A673 (cell line): ENCODE measurements at regions not wholly inside any gene's neighbourhood (a gene's known extent, or its start where the extent isn't known, plus 50 kb on each side); places are given as distances from the start of the nearest gene placed in this dataset.

Experiments used
- BruUV-seq: library from RNA; stranded (reverse); fragments of 400-500 nt; replicated peaks from 2 replicates; lab custom pipeline; 2021; lab: Mats Ljungman, UMichigan
- CTCF ChIA-PET: fragments of 300-600 bp; sonication (Branson Sonifier 250); formaldehyde crosslinking; loops from one replicate; lab custom pipeline; 2022; ENCODE audit warnings: antibody characterized with exemption; lab: Charles Lee
- POLR2A ChIA-PET: fragments of 300-600 bp; sonication (Branson Sonifier 250); formaldehyde crosslinking; loops from one replicate; lab custom pipeline; 2022; ENCODE audit warnings: antibody characterized with exemption; ENCODE audit not compliant: low non-redundant PET; lab: Charles Lee
- DNase-seq: peaks from one replicate; pipeline ENCODE4 v3.0.0-alpha.2; 2015; ENCODE audit warnings: low spot score
- H3K27ac ChIP-seq: fragments of 200-600 bp; sonication (generic); 2 replicates; pipeline ENCODE4 v1.5.1; 2016; ENCODE audit warnings: mixed run types, low read depth, mild to moderate bottlenecking, mixed read lengths, antibody characterized with exemption, low read length; ENCODE audit not compliant: poor library complexity, severe bottlenecking
- H3K27me3 ChIP-seq: fragments of 200-600 bp; sonication (generic); replicated peaks from 2 replicates; pipeline ENCODE4 v1.6.1; 2017; ENCODE audit warnings: mixed run types, low read depth, mild to moderate bottlenecking, mixed read lengths, antibody characterized with exemption, low read length; ENCODE audit not compliant: insufficient read depth, poor library complexity
- H3K36me3 ChIP-seq: fragments of 200-600 bp; sonication (generic); 2 replicates; pipeline ENCODE4 v1.6.1; 2016; ENCODE audit warnings: mixed run types, mild to moderate bottlenecking, mixed read lengths, antibody characterized with exemption, low read length; ENCODE audit not compliant: insufficient read depth, poor library complexity, severe bottlenecking
- H3K4me1 ChIP-seq: fragments of 200-600 bp; sonication (generic); 2 replicates; pipeline ENCODE4 v1.6.1; 2017; ENCODE audit warnings: mixed run types, mild to moderate bottlenecking, mixed read lengths, antibody characterized with exemption, low read length; ENCODE audit not compliant: insufficient read depth, poor library complexity, severe bottlenecking
- H3K4me3 ChIP-seq: fragments of 200-600 bp; sonication (generic); 2 replicates; pipeline ENCODE4 v1.5.1; 2016; ENCODE audit warnings: low read depth, mixed run types, mild to moderate bottlenecking, mixed read lengths, low read length; ENCODE audit not compliant: poor library complexity, severe bottlenecking
- H3K9me3 ChIP-seq: fragments of 200-600 bp; sonication (generic); 2 replicates; pipeline ENCODE4 v1.6.1; 2016; ENCODE audit warnings: mixed run types, low read depth, mild to moderate bottlenecking, mixed read lengths, antibody characterized with exemption, low read length; ENCODE audit not compliant: poor library complexity, severe bottlenecking
- CTCF ChIP-seq: fragments of 300-800, 200-600 bp; sonication (generic); conservative IDR thresholded peaks from 2 replicates; pipeline ENCODE4 v1.5.1; 2017; ENCODE audit warnings: low read depth, mild to moderate bottlenecking, antibody characterized with exemption, low read length, moderate library complexity, mixed read lengths
- EZH2 ChIP-seq: fragments of 200-600 bp; sonication (generic); IDR thresholded peaks from 2 replicates; pipeline ENCODE4 v1.6.1; 2017; ENCODE audit warnings: borderline replicate concordance, low read depth, mild to moderate bottlenecking, mixed read lengths, antibody characterized with exemption, low read length; ENCODE audit not compliant: poor library complexity, severe bottlenecking
- intact Hi-C: fragments of 100-400 bp; cut with micrococcal nuclease; formaldehyde crosslinking; loops from one replicate; pipeline ENCODE4 v1.10.0; 2022; ENCODE audit not compliant: unreplicated experiment

DNA sequence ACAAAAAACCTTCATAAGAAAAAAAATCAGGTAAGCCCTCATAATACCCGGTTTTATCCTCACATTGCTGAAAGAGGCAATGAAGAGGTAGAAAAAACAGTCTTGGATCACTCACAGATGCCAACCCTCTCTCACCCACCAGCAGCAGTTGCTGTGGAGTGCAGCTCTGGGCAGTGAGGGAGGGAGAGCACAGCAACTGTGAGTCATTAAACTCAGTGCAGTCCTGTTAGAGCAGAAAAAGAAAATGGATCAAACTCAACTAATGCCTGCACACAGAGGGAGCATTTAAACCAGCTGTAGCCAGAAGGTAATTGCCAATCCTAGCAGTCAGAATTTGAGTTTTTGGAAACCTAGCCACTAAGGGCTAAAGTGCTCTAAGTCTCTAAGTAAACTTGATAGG, 1050.6 kb upstream of the ALCAM start:
- no peak overlapping the region for H3K4me3 ChIP-seq
- H3K27me3 ChIP-seq, result no peaks in the 10 kb centered on the region
- no peaks in the 10 kb centered on the region for H3K36me3 ChIP-seq
- TF ChIP-seq EZH2, result no peak
- no peak for TF ChIP-seq CTCF
- H3K9me3 ChIP-seq, result no peaks in the 10 kb centered on the region
- no peaks in the 10 kb centered on the region for H3K4me1 ChIP-seq
- H3K27ac ChIP-seq, result no peak overlapping the region
- no TSS peak for BruUV-seq
- intact Hi-C loops, result no loop called here
- DNase-seq, result no peak
- CTCF ChIA-PET, result no interaction called here
- POLR2A ChIA-PET, result no interaction called here

- H3K9me3 ChIP-seq, result peaks cover 11% of the 10 kb centered on the region
- ChIA-PET CTCF (no interaction called here), POLR2A (no interaction called here)
- TF ChIP-seq CTCF, result no peak
- no peak for TF ChIP-seq EZH2
- intact Hi-C loops, result no loop called here
- H3K27me3 ChIP-seq, result no peaks in the 10 kb centered on the region
- H3K27ac ChIP-seq, result no peak overlapping the region
- no peaks in the 10 kb centered on the region for H3K36me3 ChIP-seq
- H3K4me3 ChIP-seq, result no peak overlapping the region
- no peaks in the 10 kb centered on the region for H3K4me1 ChIP-seq
- no TSS peak for BruUV-seq
- DNase-seq, result no peak
Measured at GRCh38 chr3:104323226-104323625, 1043.5 kb upstream of the ALCAM start.

DNA sequence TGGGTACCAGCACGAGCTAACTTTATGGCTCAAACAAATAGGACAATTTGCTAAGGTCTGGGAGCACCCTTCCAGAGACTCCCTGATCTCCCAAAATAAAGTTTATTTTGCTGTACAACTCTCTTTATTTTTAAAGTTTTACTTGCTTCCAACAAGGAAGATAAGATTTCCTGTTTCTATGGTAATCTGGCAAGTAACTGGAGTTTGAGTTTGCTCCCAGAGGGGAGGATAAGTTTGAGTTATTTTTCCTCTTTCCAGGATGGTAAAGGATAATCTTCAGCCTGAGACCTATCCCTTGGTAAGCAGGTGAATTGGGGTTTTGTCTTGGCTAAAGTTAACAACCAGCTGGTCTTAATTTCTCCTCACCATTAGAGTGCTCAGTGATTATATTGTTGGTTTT, 1019.4 kb upstream of the ALCAM start:
- ChIA-PET CTCF (no interaction called here), POLR2A (no interaction called here)
- BruUV-seq, result no TSS peak

More for the DNA sequence above, 1019.4 kb upstream of the ALCAM start:
- no peaks in the 10 kb centered on the region for H3K4me1 ChIP-seq
- no peak overlapping the region for H3K27ac ChIP-seq
- H3K9me3 ChIP-seq, result peaks cover 5% of the 10 kb centered on the region
- no peaks in the 10 kb centered on the region for H3K36me3 ChIP-seq
- H3K27me3 ChIP-seq, result no peaks in the 10 kb centered on the region
- no peak for DNase-seq
- no peak overlapping the region for H3K4me3 ChIP-seq
- intact Hi-C loops, result no loop called here
- TF ChIP-seq CTCF (no peak), EZH2 (no peak)
